ENCODE measurements at regions not wholly inside any gene's neighbourhood (a gene's known extent, or its start where the extent isn't known, plus 50 kb on each side); places are given as distances from the start of the nearest gene placed in this dataset.

DNA sequence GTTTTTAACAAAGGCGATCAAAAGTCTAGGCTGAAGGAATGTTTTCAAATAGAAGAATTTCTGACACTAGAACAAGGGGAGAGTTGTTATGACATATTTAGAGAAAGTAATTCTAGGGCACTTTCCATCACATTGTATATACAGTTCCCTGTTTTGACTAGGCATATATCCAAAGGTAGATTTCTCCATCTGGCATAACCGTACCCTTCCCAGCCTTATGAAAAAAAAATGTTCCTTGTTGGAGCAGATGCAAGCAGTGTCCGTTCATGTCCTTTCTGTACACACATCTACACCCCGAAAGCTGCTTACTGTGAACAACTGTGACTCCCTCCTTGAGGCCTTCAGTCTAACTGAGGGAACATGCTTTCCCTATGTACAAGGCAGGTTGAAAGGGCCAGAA lies 271.7 kb upstream of the GBE1 start:
- TF ChIP-seq, protein P1, sequence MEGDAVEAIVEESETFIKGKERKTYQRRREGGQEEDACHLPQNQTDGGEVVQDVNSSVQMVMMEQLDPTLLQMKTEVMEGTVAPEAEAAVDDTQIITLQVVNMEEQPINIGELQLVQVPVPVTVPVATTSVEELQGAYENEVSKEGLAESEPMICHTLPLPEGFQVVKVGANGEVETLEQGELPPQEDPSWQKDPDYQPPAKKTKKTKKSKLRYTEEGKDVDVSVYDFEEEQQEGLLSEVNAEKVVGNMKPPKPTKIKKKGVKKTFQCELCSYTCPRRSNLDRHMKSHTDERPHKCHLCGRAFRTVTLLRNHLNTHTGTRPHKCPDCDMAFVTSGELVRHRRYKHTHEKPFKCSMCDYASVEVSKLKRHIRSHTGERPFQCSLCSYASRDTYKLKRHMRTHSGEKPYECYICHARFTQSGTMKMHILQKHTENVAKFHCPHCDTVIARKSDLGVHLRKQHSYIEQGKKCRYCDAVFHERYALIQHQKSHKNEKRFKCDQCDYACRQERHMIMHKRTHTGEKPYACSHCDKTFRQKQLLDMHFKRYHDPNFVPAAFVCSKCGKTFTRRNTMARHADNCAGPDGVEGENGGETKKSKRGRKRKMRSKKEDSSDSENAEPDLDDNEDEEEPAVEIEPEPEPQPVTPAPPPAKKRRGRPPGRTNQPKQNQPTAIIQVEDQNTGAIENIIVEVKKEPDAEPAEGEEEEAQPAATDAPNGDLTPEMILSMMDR (IDR thresholded peaks at IDR 0.05; ENCODE audit: insufficient read depth, low read depth, low read length), result no peak
- no peak for DNase-seq (ENCODE audit: low read depth)
- Histone ChIP-seq H3K36me3 (ENCODE audit: control insufficient read depth, insufficient read depth, low read length) (no peaks in the 10 kb centered on the region), H3K27me3 (ENCODE audit: control insufficient read depth, insufficient read depth, low read length) (no peaks in the 10 kb centered on the region), H3K4me3 (ENCODE audit: low read depth, low read length) (no peak overlapping the region)
- ChIA-PET CTCF (no interaction called here), POLR2A (no interaction called here)

GRCh38 chr3:82031596-82031995 lies 270.2 kb upstream of the GBE1 start:
- CTCF ChIA-PET, result interaction anchor here (0.6 to 2.6 kb wide), 2 partner anchors 85 to 101 kb away, joined by 3 to 7 read pairs; no protein-coding TSS in a partner anchor
- DNase-seq (ENCODE audit: low read depth), result no peak
- TF ChIP-seq, protein P1 (IDR thresholded peaks at IDR 0.05; ENCODE audit: insufficient read depth, low read depth, low read length), result no peak
- H3K4me3 ChIP-seq (ENCODE audit: low read depth, low read length), result no peak overlapping the region
- no peaks in the 10 kb centered on the region for H3K27me3 ChIP-seq (ENCODE audit: control insufficient read depth, insufficient read depth, low read length)
- no peaks in the 10 kb centered on the region for H3K36me3 ChIP-seq (ENCODE audit: control insufficient read depth, insufficient read depth, low read length)
- POLR2A ChIA-PET, result no interaction called here

DNA sequence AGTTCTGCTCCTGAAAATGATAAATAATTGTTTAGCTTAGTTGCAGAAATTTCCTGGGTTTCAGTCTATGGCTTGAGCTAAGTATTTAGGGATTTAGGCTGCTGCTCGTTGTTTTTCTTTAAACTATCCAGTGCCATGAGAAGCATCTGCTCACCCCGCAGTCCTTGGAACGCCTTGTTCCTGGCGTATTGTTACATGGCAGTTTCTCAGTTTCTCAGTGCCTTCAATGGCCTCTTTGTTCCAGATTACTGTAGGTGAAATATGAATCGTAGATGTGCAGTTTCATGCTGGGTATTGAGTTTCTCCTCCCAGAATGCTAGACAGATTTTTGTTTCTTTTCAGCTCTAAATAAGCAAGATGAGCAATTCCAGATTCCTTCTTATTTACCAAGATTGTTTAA lies 269.5 kb upstream of the GBE1 start:
- H3K36me3 ChIP-seq (ENCODE audit: control insufficient read depth, insufficient read depth, low read length), result no peaks in the 10 kb centered on the region
- ChIA-PET POLR2A (no interaction called here), CTCF (interaction anchor here (0.9 to 2.6 kb wide), 2 partner anchors 10 to 102 kb away, joined by 3 to 7 read pairs; no protein-coding TSS in a partner anchor)
- no peaks in the 10 kb centered on the region for H3K27me3 ChIP-seq (ENCODE audit: control insufficient read depth, insufficient read depth, low read length)
- no peak overlapping the region for H3K4me3 ChIP-seq (ENCODE audit: low read depth, low read length)
- no peak for DNase-seq (ENCODE audit: low read depth)
- TF ChIP-seq, protein P1 (IDR thresholded peaks at IDR 0.05; ENCODE audit: insufficient read depth, low read depth, low read length), result no peak

GRCh38 chr3:82022836-82023235 lies 261.4 kb upstream of the GBE1 start:
- DNase-seq (ENCODE audit: low read depth), result no peak
- ChIA-PET POLR2A (no interaction called here), CTCF (no interaction called here)
- Histone ChIP-seq H3K4me3 (ENCODE audit: low read depth, low read length) (no peak overlapping the region), H3K27me3 (ENCODE audit: control insufficient read depth, insufficient read depth, low read length) (no peaks in the 10 kb centered on the region), H3K36me3 (ENCODE audit: control insufficient read depth, insufficient read depth, low read length) (no peaks in the 10 kb centered on the region)
- TF ChIP-seq, protein P1 (IDR thresholded peaks at IDR 0.05; ENCODE audit: insufficient read depth, low read depth, low read length), result no peak

DNA sequence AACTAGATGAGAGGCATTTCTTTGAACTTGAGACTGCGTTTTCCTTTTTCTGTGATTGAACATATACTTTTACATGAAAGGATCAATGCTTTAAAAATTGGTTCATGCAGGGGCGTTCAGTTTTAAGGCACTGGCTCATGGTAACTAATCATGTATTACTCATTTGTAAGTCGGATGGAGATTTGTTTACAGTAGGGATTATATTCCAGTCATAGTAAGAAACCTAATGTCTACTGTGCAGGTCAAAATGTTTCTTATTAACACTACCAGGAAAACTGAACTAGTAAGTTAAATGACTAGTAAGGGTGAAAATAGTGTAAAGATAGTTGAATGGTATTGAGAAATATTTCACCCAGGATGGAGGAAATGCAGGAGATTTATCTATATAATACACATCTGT lies 258.8 kb upstream of the GBE1 start:
- TF ChIP-seq, protein P1 (IDR thresholded peaks at IDR 0.05; ENCODE audit: insufficient read depth, low read depth, low read length), result no peak
- POLR2A ChIA-PET, result no interaction called here
- CTCF ChIA-PET, result no interaction called here
- no peaks in the 10 kb centered on the region for H3K36me3 ChIP-seq (ENCODE audit: control insufficient read depth, insufficient read depth, low read length)
- no peak for DNase-seq (ENCODE audit: low read depth)
- no peaks in the 10 kb centered on the region for H3K27me3 ChIP-seq (ENCODE audit: control insufficient read depth, insufficient read depth, low read length)
- H3K4me3 ChIP-seq (ENCODE audit: low read depth, low read length), result no peak overlapping the region
